GM23338 (cell line): ENCODE measurements at regions not wholly inside any gene's neighbourhood (a gene's known extent, or its start where the extent isn't known, plus 50 kb on each side); places are given as distances from the start of the nearest gene placed in this dataset.

Source experiments
- CTCF ChIP-seq, 2 experiments: fragments of 200-600 bp in 1 of 2; sonication (generic) in 1 of 2; conservative IDR thresholded peaks; 2 replicates each; pipeline versions ENCODE4 v1.5.1 to v1.6.1; 2016 to 2017; ENCODE audit warnings: antibody characterized with exemption in 2 of 2, low read depth in 2 of 2, mild to moderate bottlenecking in 2 of 2, moderate library complexity in 1 of 2
- EZH2 ChIP-seq: fragments of 200-600 bp; sonication (generic); IDR thresholded peaks from one replicate; pipeline ENCODE4 v1.8.0; 2017; ENCODE audit warnings: antibody characterized with exemption, mild to moderate bottlenecking, low read depth; ENCODE audit not compliant: unreplicated experiment
- EZH2phosphoT487 ChIP-seq: fragments of 200-600 bp; sonication (generic); IDR thresholded peaks from one replicate; pipeline ENCODE4 v1.8.1; 2018; ENCODE audit warnings: antibody characterized with exemption; ENCODE audit not compliant: unreplicated experiment
- NANOG ChIP-seq: IDR thresholded peaks from 2 replicates; pipeline ENCODE4 v1.6.1; 2016; ENCODE audit warnings: antibody characterized with exemption, borderline replicate concordance
- POLR2AphosphoS5 ChIP-seq: IDR thresholded peaks from 2 replicates; pipeline ENCODE4 v1.6.1; 2016; ENCODE audit warnings: antibody characterized with exemption, low read depth
- ZNF114 ChIP-seq: fragments of 250-450 bp; sonication (Bioruptor Pico); IDR thresholded peaks from 2 replicates; pipeline ENCODE4 v1.5.0; 2020; ENCODE audit warnings: mild to moderate bottlenecking, moderate library complexity

DNA sequence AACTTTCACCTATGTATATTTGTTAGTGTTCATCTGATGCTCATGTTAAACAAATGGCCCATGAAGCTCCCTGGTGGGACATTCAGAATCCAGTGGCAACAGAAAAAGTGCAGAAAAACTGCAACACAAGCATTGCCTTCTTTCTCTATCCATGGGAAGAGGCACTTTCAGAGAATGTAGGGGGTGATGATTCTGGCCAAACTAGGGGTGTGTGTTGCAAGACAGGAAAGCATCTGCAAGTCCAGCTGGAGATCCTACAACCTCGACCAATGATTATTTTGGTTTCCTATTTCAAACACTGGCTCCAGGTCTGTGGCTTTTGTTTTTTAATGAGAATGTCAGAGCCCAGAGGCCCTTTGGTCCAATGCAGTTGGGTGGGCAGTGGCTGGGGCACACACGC lies 198.7 kb downstream of the CXCL12 start:
- TF ChIP-seq POLR2AphosphoS5: no peak
- TF ChIP-seq CTCF (conservative IDR thresholded peaks at IDR 0.05; ENCODE audit: low read depth in 2 of 2): no peak
- TF ChIP-seq NANOG: no peak
- no peak for TF ChIP-seq EZH2phosphoT487
- TF ChIP-seq EZH2: no peak
- TF ChIP-seq ZNF114 (CRISPR knock-in tag): no peak
